ENCODE measurements at regions not wholly inside any gene's neighbourhood (a gene's known extent, or its start where the extent isn't known, plus 50 kb on each side); places are given as distances from the start of the nearest gene placed in this dataset.

GRCh38 chrX:124530803-124531202 is 184.4 kb downstream of the SH2D1A start:
- TF ChIP-seq CTCF (IDR thresholded peaks at IDR 0.05), result no peak
- TF ChIP-seq EZH2phosphoT487 (IDR thresholded peaks at IDR 0.05), result no peak
